K562 (cell line): ENCODE measurements at regions not wholly inside any gene's neighbourhood (a gene's known extent, or its start where the extent isn't known, plus 50 kb on each side); places are given as distances from the start of the nearest gene placed in this dataset.

ENCODE experiments used
- ATAC-seq: fragments of 200-7000 bp; cut with Tn5 transposase; 3 replicates; pipeline ENCODE4 v1.9.1; 2020; ENCODE audit warnings: moderate library complexity
- BruUV-seq: library from RNA; stranded (reverse); fragments of 400-500 nt; replicated peaks from 2 replicates; lab custom pipeline; 2021; lab: Mats Ljungman, UMichigan
- CTCF ChIA-PET: fragments of 300-600 bp; formaldehyde crosslinking; extraction: SDS; loops from one replicate; lab custom pipeline; 2021; ENCODE audit warnings: low intra/inter-chr PET ratio; lab: Yijun Ruan, JAX
- POLR2A ChIA-PET: fragments of 300-600, 350-650 bp; sonication (Branson Sonifier 250); formaldehyde crosslinking; extraction: SDS; loops from one replicate; lab custom pipeline; 2021; ENCODE audit warnings: antibody characterized with exemption, inconsistent platforms; lab: Yijun Ruan, JAX
- DNase-seq, 4 experiments: peaks; one replicate each; pipeline versions ENCODE4 v3.0.0 to v3.0.0-alpha.2; 2011 to 2018; ENCODE audit warnings: low spot score in 3 of 4, mixed read lengths in 3 of 4; ENCODE audit errors: extremely low read depth in 1 of 4
- FAIRE-seq: peaks from 2 replicates; lab custom pipeline; 2011; peaks lifted over from hg19 to GRCh38; lab: Jason Lieb, UNC
- H2AFZ ChIP-seq: 2 replicates; pipeline ENCODE4 v1.6.0; 2011; ENCODE audit warnings: low read depth, low read length, control low read depth, inconsistent platforms
- H3K27ac ChIP-seq: fragments of 200-600 bp; 3 replicates; pipeline ENCODE4 v1.8.0; 2011; ENCODE audit warnings: low read depth, mild to moderate bottlenecking, control low read depth, inconsistent platforms, low read length, moderate library complexity, mixed read lengths; ENCODE audit errors: extremely low read depth
- H3K27me3 ChIP-seq, 2 experiments: fragments of 300-600 bp in 1 of 2; 2 replicates in 1 of 2; 3 replicates in 1 of 2; pipeline versions ENCODE4 v1.6.0 to v1.8.0; 2011; ENCODE audit warnings: inconsistent platforms in 2 of 2, low read length in 2 of 2, mild to moderate bottlenecking in 1 of 2, mixed read lengths in 1 of 2, moderate library complexity in 1 of 2; ENCODE audit not compliant: control insufficient read depth in 2 of 2, insufficient read depth in 2 of 2
- H3K36me3 ChIP-seq: fragments of 300-600 bp; 3 replicates; pipeline ENCODE4 v1.8.0; 2011; ENCODE audit warnings: mild to moderate bottlenecking, low read length, inconsistent platforms; ENCODE audit not compliant: control insufficient read depth, insufficient read depth
- H3K4me1 ChIP-seq, 2 experiments: fragments of 200-600 bp in 1 of 2; replicated peaks in 1 of 2; 2 replicates in 1 of 2; 3 replicates in 1 of 2; pipeline versions ENCODE4 v1.5.1 to v1.8.0; 2011; ENCODE audit warnings: inconsistent platforms in 2 of 2, low read length in 2 of 2, mild to moderate bottlenecking in 1 of 2, mixed read lengths in 1 of 2, moderate library complexity in 1 of 2; ENCODE audit not compliant: control insufficient read depth in 2 of 2, insufficient read depth in 2 of 2
- H3K4me2 ChIP-seq: 2 replicates; pipeline ENCODE4 v1.6.1; 2011; ENCODE audit warnings: low read length, control low read depth, inconsistent platforms, mixed read lengths; ENCODE audit not compliant: insufficient read depth
- H3K4me3 ChIP-seq: fragments of 200-600 bp; sonication (generic), shearing (Covaris generic); 2 replicates; pipeline ENCODE4 v1.5.1; 2016; ENCODE audit warnings: control low read depth, inconsistent platforms
- H3K79me2 ChIP-seq: fragments of 200-600 bp; 3 replicates; pipeline ENCODE4 v1.8.0; 2011; ENCODE audit warnings: low read length, inconsistent platforms; ENCODE audit not compliant: control insufficient read depth, insufficient read depth
- H3K9ac ChIP-seq, 2 experiments: 2 replicates each; pipeline versions ENCODE4 v1.6.0 to v1.6.1; 2011; ENCODE audit warnings: low read depth in 2 of 2, low read length in 2 of 2, control low read depth in 1 of 2, inconsistent platforms in 1 of 2, mild to moderate bottlenecking in 1 of 2, mixed read lengths in 1 of 2; ENCODE audit not compliant: insufficient read depth in 1 of 2
- H3K9me1 ChIP-seq: one replicate; pipeline ENCODE4 v1.6.0; 2011; ENCODE audit warnings: inconsistent platforms, mild to moderate bottlenecking, low read length, moderate library complexity; ENCODE audit not compliant: control insufficient read depth, insufficient read depth
- H3K9me3 ChIP-seq: replicated peaks from 2 replicates; pipeline ENCODE4 v1.5.1; 2011; ENCODE audit warnings: low read depth, low read length, inconsistent platforms; ENCODE audit not compliant: control insufficient read depth, insufficient read depth
- H4K20me1 ChIP-seq: replicated peaks from 2 replicates; pipeline ENCODE4 v1.6.1; 2011; ENCODE audit warnings: low read length, inconsistent platforms, mixed read lengths; ENCODE audit not compliant: control insufficient read depth, insufficient read depth
- EP300 ChIP-seq: IDR thresholded peaks from 2 replicates; pipeline ENCODE4 v1.6.1; 2012; ENCODE audit warnings: low read length, improper control_type of control experiment
- ESRRA ChIP-seq: fragments of 450-650 bp; IDR thresholded peaks from 2 replicates; pipeline ENCODE4 v1.6.1; 2014; ENCODE audit warnings: low read depth, mild to moderate bottlenecking, moderate library complexity, borderline replicate concordance
- HMGN3 ChIP-seq: IDR thresholded peaks from 2 replicates; pipeline ENCODE4 v1.6.1; 2011; ENCODE audit warnings: borderline replicate concordance, low read depth, mild to moderate bottlenecking, mixed read lengths, low read length; ENCODE audit not compliant: insufficient read length; ENCODE audit errors: extremely low read depth
- LCOR ChIP-seq: sonication (generic); formaldehyde crosslinking; IDR thresholded peaks from 2 replicates; pipeline ENCODE4 v1.8.0; 2022; ENCODE audit warnings: mild to moderate bottlenecking, missing genetic modification reagents
- PHB2 ChIP-seq: fragments of 450-650 bp; IDR thresholded peaks from 2 replicates; pipeline ENCODE4 v1.6.1; 2017; ENCODE audit warnings: low read depth
- TAF1 ChIP-seq: IDR thresholded peaks from 2 replicates; pipeline ENCODE4 v1.6.1; 2011; ENCODE audit warnings: mild to moderate bottlenecking, low read length, moderate library complexity; ENCODE audit not compliant: insufficient read depth, control insufficient read depth, severe bottlenecking; ENCODE audit errors: extremely low read depth
- WGBS: fragments of 100-300 bp; shearing (Covaris generic); methylation state at CpG from one replicate; pipeline ENCODE4 v1.1.6; 2016; ENCODE audit warnings: low coverage, mixed read lengths; ENCODE audit not compliant: insufficient coverage; ENCODE audit errors: missing lambda C conversion rate; 5-methylcytosine and 5-hydroxymethylcytosine counted together
- in situ Hi-C: fragments of 300-500 bp; cut with MboI; formaldehyde crosslinking; loops from 4 replicates; pipeline ENCODE4 v1.15.0; 2018; ENCODE audit warnings: inconsistent platforms, mixed read lengths
- intact Hi-C: fragments of 100-400 bp; cut with micrococcal nuclease; formaldehyde crosslinking; loops from 2 replicates; pipeline ENCODE4 v1.14.2; 2022
- TF ChIP-seq, protein P1 (sequence below), 2 experiments: IDR thresholded peaks; 2 replicates each; pipeline ENCODE4 v1.6.1; 2012; ENCODE audit warnings: improper control_type of control experiment in 2 of 2, low read depth in 2 of 2, low read length in 2 of 2, borderline replicate concordance in 1 of 2
- TF ChIP-seq, protein P2 (sequence below): fragments of 450-650 bp; IDR thresholded peaks from 2 replicates; pipeline ENCODE4 v1.6.1; 2017; ENCODE audit warnings: antibody characterized with exemption
- TF ChIP-seq, protein P3 (sequence below): sonication (generic); formaldehyde crosslinking; IDR thresholded peaks from 2 replicates; pipeline ENCODE4 v1.5.0; 2020; ENCODE audit warnings: missing genetic modification reagents
- TF ChIP-seq, protein P4 (sequence below): fragments of 450-650 bp; IDR thresholded peaks from 2 replicates; pipeline ENCODE4 v1.7.1; 2018; ENCODE audit warnings: mild to moderate bottlenecking, low read depth; ENCODE audit not compliant: partially characterized antibody

DNA sequence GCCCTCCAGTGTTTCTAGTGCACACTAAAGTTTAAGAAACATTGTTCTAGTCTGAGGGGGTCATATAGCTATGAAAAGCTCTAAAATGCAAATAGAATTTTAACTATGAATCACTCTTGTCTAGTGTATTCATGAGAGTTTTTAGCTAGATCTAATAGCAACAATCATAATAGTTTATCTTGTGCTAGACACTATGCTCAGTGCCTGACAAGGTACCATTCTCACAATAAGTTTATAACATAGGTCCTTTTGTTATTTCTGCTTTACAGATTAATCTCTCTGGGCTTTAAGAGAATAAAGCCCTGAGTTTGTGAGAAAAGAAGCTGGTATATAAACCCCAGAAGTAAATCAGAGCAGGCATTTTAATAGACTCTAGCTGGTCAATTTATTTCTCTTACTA, 2120.7 kb downstream of the MAT2B start (continued):
- TF ChIP-seq, protein P1, sequence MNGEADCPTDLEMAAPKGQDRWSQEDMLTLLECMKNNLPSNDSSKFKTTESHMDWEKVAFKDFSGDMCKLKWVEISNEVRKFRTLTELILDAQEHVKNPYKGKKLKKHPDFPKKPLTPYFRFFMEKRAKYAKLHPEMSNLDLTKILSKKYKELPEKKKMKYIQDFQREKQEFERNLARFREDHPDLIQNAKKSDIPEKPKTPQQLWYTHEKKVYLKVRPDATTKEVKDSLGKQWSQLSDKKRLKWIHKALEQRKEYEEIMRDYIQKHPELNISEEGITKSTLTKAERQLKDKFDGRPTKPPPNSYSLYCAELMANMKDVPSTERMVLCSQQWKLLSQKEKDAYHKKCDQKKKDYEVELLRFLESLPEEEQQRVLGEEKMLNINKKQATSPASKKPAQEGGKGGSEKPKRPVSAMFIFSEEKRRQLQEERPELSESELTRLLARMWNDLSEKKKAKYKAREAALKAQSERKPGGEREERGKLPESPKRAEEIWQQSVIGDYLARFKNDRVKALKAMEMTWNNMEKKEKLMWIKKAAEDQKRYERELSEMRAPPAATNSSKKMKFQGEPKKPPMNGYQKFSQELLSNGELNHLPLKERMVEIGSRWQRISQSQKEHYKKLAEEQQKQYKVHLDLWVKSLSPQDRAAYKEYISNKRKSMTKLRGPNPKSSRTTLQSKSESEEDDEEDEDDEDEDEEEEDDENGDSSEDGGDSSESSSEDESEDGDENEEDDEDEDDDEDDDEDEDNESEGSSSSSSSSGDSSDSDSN (IDR thresholded peaks at IDR 0.05; ENCODE audit: borderline replicate concordance in 1 of 2, low read depth in 2 of 2, low read length in 2 of 2) = no peak
- TF ChIP-seq, protein P2, sequence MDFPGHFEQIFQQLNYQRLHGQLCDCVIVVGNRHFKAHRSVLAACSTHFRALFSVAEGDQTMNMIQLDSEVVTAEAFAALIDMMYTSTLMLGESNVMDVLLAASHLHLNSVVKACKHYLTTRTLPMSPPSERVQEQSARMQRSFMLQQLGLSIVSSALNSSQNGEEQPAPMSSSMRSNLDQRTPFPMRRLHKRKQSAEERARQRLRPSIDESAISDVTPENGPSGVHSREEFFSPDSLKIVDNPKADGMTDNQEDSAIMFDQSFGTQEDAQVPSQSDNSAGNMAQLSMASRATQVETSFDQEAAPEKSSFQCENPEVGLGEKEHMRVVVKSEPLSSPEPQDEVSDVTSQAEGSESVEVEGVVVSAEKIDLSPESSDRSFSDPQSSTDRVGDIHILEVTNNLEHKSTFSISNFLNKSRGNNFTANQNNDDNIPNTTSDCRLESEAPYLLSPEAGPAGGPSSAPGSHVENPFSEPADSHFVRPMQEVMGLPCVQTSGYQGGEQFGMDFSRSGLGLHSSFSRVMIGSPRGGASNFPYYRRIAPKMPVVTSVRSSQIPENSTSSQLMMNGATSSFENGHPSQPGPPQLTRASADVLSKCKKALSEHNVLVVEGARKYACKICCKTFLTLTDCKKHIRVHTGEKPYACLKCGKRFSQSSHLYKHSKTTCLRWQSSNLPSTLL = no peak
- TF ChIP-seq TAF1 (no peak), HMGN3 (no peak), LCOR (CRISPR knock-in tag) (no peak)

DNA sequence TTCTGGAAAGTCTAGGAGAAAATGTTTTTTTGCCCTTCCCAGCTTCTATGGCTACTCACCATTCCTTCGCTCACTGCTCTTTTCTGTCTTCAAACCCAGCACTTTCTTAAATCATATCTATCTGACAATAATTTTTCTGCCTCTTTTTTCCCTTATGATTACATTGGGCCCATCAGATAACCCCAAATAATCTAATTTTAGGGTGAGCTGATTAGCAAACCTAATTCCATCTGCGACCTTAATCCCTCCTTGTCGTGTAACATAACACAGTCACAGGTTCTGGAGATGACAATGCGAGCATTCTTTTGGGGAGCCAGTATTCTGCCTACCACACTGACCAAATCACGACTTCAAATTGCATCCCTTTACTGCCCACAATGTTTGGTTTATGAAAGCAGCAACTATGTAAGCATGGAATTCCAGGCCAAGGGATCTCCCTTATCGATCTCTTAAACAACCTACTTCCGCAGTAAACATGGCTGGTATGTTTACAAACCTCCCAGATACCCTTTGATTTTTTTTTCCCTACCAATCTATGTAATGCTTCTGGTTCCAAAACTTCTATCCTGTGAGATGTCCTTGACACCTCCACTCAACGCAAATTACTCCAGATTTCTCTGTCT, 2122.2 kb downstream of the MAT2B start:
- Histone ChIP-seq H2AFZ (no peak overlapping the region), H3K9ac (no peak overlapping the region), H3K9me3 (no peaks in the 10 kb centered on the region), H3K36me3 (no peaks in the 10 kb centered on the region), H3K79me2 (no peaks in the 10 kb centered on the region), H3K27me3 (no peaks in the 10 kb centered on the region), H3K9me1 (no peaks in the 10 kb centered on the region), H4K20me1 (no peaks in the 10 kb centered on the region), H3K4me3 (no peak overlapping the region), H3K4me1 (no peaks in the 10 kb centered on the region), H3K4me2 (no peak overlapping the region), H3K27ac (no peak overlapping the region)
- WGBS = 1% methylated on average over 8 of the region's 8 CpGs
- FAIRE-seq (no peak), DNase-seq (no peak), ATAC-seq (no peak)
- ChIA-PET CTCF (no interaction called here), POLR2A (no interaction called here)
- in situ Hi-C loops (no loop called here), intact Hi-C loops (no loop called here)
- no TSS peak for BruUV-seq
- TF ChIP-seq, protein P3, sequence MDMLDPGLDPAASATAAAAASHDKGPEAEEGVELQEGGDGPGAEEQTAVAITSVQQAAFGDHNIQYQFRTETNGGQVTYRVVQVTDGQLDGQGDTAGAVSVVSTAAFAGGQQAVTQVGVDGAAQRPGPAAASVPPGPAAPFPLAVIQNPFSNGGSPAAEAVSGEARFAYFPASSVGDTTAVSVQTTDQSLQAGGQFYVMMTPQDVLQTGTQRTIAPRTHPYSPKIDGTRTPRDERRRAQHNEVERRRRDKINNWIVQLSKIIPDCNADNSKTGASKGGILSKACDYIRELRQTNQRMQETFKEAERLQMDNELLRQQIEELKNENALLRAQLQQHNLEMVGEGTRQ (CRISPR knock-in tag) = no peak
- TF ChIP-seq, protein P4, sequence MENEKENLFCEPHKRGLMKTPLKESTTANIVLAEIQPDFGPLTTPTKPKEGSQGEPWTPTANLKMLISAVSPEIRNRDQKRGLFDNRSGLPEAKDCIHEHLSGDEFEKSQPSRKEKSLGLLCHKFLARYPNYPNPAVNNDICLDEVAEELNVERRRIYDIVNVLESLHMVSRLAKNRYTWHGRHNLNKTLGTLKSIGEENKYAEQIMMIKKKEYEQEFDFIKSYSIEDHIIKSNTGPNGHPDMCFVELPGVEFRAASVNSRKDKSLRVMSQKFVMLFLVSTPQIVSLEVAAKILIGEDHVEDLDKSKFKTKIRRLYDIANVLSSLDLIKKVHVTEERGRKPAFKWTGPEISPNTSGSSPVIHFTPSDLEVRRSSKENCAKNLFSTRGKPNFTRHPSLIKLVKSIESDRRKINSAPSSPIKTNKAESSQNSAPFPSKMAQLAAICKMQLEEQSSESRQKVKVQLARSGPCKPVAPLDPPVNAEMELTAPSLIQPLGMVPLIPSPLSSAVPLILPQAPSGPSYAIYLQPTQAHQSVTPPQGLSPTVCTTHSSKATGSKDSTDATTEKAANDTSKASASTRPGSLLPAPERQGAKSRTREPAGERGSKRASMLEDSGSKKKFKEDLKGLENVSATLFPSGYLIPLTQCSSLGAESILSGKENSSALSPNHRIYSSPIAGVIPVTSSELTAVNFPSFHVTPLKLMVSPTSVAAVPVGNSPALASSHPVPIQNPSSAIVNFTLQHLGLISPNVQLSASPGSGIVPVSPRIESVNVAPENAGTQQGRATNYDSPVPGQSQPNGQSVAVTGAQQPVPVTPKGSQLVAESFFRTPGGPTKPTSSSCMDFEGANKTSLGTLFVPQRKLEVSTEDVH = no peak
- no peak for TF ChIP-seq PHB2
- no peak for TF ChIP-seq EP300
- TF ChIP-seq ESRRA = no peak
- TF ChIP-seq HMGN3 = no peak
